ENCODE measurements at regions not wholly inside any gene's neighbourhood (a gene's known extent, or its start where the extent isn't known, plus 50 kb on each side); places are given as distances from the start of the nearest gene placed in this dataset.

DNA sequence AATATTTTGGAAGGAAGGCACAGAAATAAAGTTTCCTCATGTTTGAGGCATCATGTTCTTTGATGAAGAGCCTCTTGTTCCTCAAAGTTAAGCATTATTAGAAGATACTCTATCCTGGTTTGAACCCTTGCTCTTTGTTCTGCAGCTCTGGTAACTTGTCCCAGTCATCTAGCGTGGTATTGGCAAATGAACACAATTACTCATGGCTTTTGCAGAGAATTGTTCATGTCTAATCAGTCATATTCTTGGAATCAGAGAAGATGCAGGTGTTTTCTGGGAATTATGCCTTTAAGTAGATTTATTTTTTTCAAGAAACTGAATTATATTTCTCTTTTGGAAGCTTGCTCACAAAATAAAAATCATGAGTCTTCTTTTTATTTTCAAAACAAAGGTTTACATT, 52.9 kb upstream of the HPGDS start:
- no peaks in the 10 kb centered on the region for H3K36me3 Mint-ChIP-seq
- CTCF ChIA-PET = interaction anchor here (2.0 kb wide), 1 partner anchor 12 kb away, joined by 7 read pairs; no protein-coding TSS in a partner anchor
- H3K27ac Mint-ChIP-seq = no peak overlapping the region
- DNase-seq (no peak), ATAC-seq (no peak)
- H3K27me3 Mint-ChIP-seq = peaks cover 6% of the 10 kb centered on the region
- H3K9me3 Mint-ChIP-seq (ENCODE audit: low read depth) = no peaks in the 10 kb centered on the region
- no peaks in the 10 kb centered on the region for H3K4me1 Mint-ChIP-seq
- H3K4me3 Mint-ChIP-seq = no peak overlapping the region

- Mint-ChIP-seq H3K9me3 (ENCODE audit: low read depth) (no peaks in the 10 kb centered on the region), H3K27ac (no peak overlapping the region), H3K36me3 (no peaks in the 10 kb centered on the region), H3K27me3 (peaks cover 6% of the 10 kb centered on the region), H3K4me1 (no peaks in the 10 kb centered on the region), H3K4me3 (no peak overlapping the region)
- DNase-seq (no peak), ATAC-seq (no peak)
- CTCF ChIA-PET = no interaction called here
Measured at GRCh38 chr4:94396984-94397383, 54.3 kb upstream of the HPGDS start.

GRCh38 chr4:94397635-94398034, 54.1 kb upstream of the PDLIM5 start:
- no peak for ATAC-seq
- Mint-ChIP-seq H3K27ac (no peak overlapping the region), H3K9me3 (ENCODE audit: low read depth) (no peaks in the 10 kb centered on the region), H3K4me1 (no peaks in the 10 kb centered on the region), H3K36me3 (peaks cover 2% of the 10 kb centered on the region), H3K27me3 (peaks cover 6% of the 10 kb centered on the region), H3K4me3 (no peak overlapping the region)
- no peak for DNase-seq
- CTCF ChIA-PET = no interaction called here

- no peak overlapping the region for H3K27ac Mint-ChIP-seq
- CTCF ChIA-PET = interaction anchor here (1.0 kb wide), 1 partner anchor 22 kb away, joined by 3 read pairs; no protein-coding TSS in a partner anchor
- DNase-seq (no peak), ATAC-seq (no peak)
- H3K4me3 Mint-ChIP-seq = no peak overlapping the region
- H3K36me3 Mint-ChIP-seq = peaks cover 2% of the 10 kb centered on the region
- peaks cover 2% of the 10 kb centered on the region for H3K27me3 Mint-ChIP-seq
- H3K9me3 Mint-ChIP-seq (ENCODE audit: low read depth) = no peaks in the 10 kb centered on the region
- no peaks in the 10 kb centered on the region for H3K4me1 Mint-ChIP-seq
Measured at GRCh38 chr4:94399277-94399676, 52.5 kb upstream of the PDLIM5 start.

DNA sequence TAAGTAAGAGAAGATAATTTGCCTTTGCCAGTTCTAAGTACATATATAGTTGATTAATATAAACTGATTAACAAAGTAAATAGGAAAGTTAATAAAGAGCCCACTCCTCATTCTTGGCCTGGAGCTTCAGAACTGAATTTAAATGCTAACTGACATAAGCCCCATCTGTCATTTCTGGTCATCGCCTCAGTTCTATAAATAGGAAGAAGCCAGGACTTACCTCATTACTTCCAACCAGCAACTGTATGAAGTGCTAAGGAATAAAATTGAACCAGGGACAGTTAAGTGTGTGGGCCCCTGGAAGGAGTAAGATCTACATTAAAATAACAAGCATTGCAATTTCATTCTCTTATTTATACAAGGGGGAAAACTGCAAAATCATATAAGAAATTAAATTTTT, 52.0 kb upstream of the PDLIM5 start:
- H3K36me3 Mint-ChIP-seq = peaks cover 2% of the 10 kb centered on the region
- H3K27ac Mint-ChIP-seq = no peak overlapping the region
- H3K9me3 Mint-ChIP-seq (ENCODE audit: low read depth) = no peaks in the 10 kb centered on the region
- H3K4me1 Mint-ChIP-seq = no peaks in the 10 kb centered on the region
- peaks cover 2% of the 10 kb centered on the region for H3K27me3 Mint-ChIP-seq
- no peak for DNase-seq
- no peak overlapping the region for H3K4me3 Mint-ChIP-seq
- ATAC-seq = no peak
- CTCF ChIA-PET = interaction anchor here (1.0 kb wide), 1 partner anchor 23 kb away, joined by 3 read pairs; no protein-coding TSS in a partner anchor

DNA sequence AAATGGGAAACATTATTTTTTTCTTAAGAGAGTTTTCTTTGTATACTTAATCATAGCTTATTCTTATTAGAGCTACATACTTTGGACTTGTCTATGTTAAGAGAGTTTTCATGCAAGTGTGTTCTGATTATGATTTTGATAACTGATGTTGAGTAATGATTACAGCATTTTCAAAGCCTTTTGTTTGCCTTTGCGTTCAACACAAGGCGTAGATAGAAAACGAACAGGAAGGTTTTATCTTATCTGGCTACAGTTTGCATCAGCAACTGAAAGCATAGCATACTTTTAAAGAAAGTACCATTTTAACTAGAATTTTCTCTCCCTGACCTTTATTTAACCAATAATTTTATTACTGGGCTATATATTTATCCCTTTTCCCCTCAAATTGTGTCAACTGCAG, 51.6 kb upstream of the PDLIM5 start:
- Mint-ChIP-seq H3K27me3 (peaks cover 2% of the 10 kb centered on the region), H3K4me3 (no peak overlapping the region), H3K4me1 (no peaks in the 10 kb centered on the region), H3K9me3 (ENCODE audit: low read depth) (no peaks in the 10 kb centered on the region), H3K27ac (no peak overlapping the region), H3K36me3 (peaks cover 2% of the 10 kb centered on the region)
- CTCF ChIA-PET = interaction anchor here (1.0 kb wide), 1 partner anchor 23 kb away, joined by 3 read pairs; no protein-coding TSS in a partner anchor
- ATAC-seq = no peak
- DNase-seq = no peak

All from activated CD8-positive, alpha-beta memory T cell treated with anti-CD3 and anti-CD28 coated beads, Interleukin-2, amount 10 ng/mL, durations not matched to agents 7 days and 5 days (primary cell).